ENCODE measurements at regions not wholly inside any gene's neighbourhood (a gene's known extent, or its start where the extent isn't known, plus 50 kb on each side); places are given as distances from the start of the nearest gene placed in this dataset.

- TF ChIP-seq EP300 (IDR thresholded peaks at IDR 0.05) (no peak), POLR2AphosphoS5 (IDR thresholded peaks at IDR 0.05) (peak in 1 of 4 donors; percentile 31), POLR2A (IDR thresholded peaks at IDR 0.05) (no peak)
- TF ChIP-seq, protein P1, sequence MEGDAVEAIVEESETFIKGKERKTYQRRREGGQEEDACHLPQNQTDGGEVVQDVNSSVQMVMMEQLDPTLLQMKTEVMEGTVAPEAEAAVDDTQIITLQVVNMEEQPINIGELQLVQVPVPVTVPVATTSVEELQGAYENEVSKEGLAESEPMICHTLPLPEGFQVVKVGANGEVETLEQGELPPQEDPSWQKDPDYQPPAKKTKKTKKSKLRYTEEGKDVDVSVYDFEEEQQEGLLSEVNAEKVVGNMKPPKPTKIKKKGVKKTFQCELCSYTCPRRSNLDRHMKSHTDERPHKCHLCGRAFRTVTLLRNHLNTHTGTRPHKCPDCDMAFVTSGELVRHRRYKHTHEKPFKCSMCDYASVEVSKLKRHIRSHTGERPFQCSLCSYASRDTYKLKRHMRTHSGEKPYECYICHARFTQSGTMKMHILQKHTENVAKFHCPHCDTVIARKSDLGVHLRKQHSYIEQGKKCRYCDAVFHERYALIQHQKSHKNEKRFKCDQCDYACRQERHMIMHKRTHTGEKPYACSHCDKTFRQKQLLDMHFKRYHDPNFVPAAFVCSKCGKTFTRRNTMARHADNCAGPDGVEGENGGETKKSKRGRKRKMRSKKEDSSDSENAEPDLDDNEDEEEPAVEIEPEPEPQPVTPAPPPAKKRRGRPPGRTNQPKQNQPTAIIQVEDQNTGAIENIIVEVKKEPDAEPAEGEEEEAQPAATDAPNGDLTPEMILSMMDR (IDR thresholded peaks at IDR 0.05), result no peak
Observed at GRCh38 chr4:13092702-13093101, 391.4 kb downstream of the RAB28 start.

All from sigmoid colon (tissue), 4 donors.